Activated naive CD8-positive, alpha-beta T cell (primary cell): ENCODE measurements at regions not wholly inside any gene's neighbourhood (a gene's known extent, or its start where the extent isn't known, plus 50 kb on each side); places are given as distances from the start of the nearest gene placed in this dataset.

Experiments
- H3K27ac Mint-ChIP-seq: one replicate; pipeline ENCODE4 v1.8.0; 2021; ENCODE audit warnings: mixed read lengths
- H3K27me3 Mint-ChIP-seq: one replicate; pipeline ENCODE4 v1.8.0; 2021; ENCODE audit warnings: mixed read lengths
- H3K36me3 Mint-ChIP-seq: one replicate; pipeline ENCODE4 v1.8.0; 2021; ENCODE audit warnings: mixed read lengths
- H3K4me1 Mint-ChIP-seq: one replicate; pipeline ENCODE4 v1.8.0; 2021; ENCODE audit warnings: low read depth, mixed read lengths
- H3K4me3 Mint-ChIP-seq: one replicate; pipeline ENCODE4 v1.8.0; 2021; ENCODE audit warnings: mild to moderate bottlenecking, mixed read lengths
- H3K9me3 Mint-ChIP-seq: one replicate; pipeline ENCODE4 v1.8.0; 2021; ENCODE audit warnings: low read depth, mixed read lengths

GRCh38 chr2:107025869-107026380 is 140.0 kb upstream of the ST6GAL2 start:
- H3K27me3 Mint-ChIP-seq: no peaks in the 10 kb centered on the region
- no peaks in the 10 kb centered on the region for H3K36me3 Mint-ChIP-seq
- no peak overlapping the region for H3K4me3 Mint-ChIP-seq
- H3K27ac Mint-ChIP-seq: no peak overlapping the region
- no peaks in the 10 kb centered on the region for H3K9me3 Mint-ChIP-seq
- H3K4me1 Mint-ChIP-seq: no peaks in the 10 kb centered on the region

GRCh38 chr2:107027205-107027604 is 141.2 kb upstream of the ST6GAL2 start:
- no peaks in the 10 kb centered on the region for H3K4me1 Mint-ChIP-seq
- no peaks in the 10 kb centered on the region for H3K9me3 Mint-ChIP-seq
- no peak overlapping the region for H3K27ac Mint-ChIP-seq
- H3K36me3 Mint-ChIP-seq: no peaks in the 10 kb centered on the region
- no peak overlapping the region for H3K4me3 Mint-ChIP-seq
- no peaks in the 10 kb centered on the region for H3K27me3 Mint-ChIP-seq

GRCh38 chr2:107027810-107028209 is 141.8 kb upstream of the ST6GAL2 start:
- H3K36me3 Mint-ChIP-seq: no peaks in the 10 kb centered on the region
- no peaks in the 10 kb centered on the region for H3K9me3 Mint-ChIP-seq
- H3K27me3 Mint-ChIP-seq: no peaks in the 10 kb centered on the region
- H3K4me1 Mint-ChIP-seq: no peaks in the 10 kb centered on the region
- no peak overlapping the region for H3K4me3 Mint-ChIP-seq
- no peak overlapping the region for H3K27ac Mint-ChIP-seq

- H3K4me1 Mint-ChIP-seq: no peaks in the 10 kb centered on the region
- no peaks in the 10 kb centered on the region for H3K36me3 Mint-ChIP-seq
- no peaks in the 10 kb centered on the region for H3K9me3 Mint-ChIP-seq
- no peaks in the 10 kb centered on the region for H3K27me3 Mint-ChIP-seq
- H3K27ac Mint-ChIP-seq: no peak overlapping the region
- H3K4me3 Mint-ChIP-seq: no peak overlapping the region
These were observed 142.7 kb upstream of the ST6GAL2 start for GRCh38 chr2:107028661-107029060.

GRCh38 chr2:107036293-107036692 is 150.3 kb upstream of the ST6GAL2 start:
- Mint-ChIP-seq H3K4me3 (no peak overlapping the region), H3K27me3 (no peaks in the 10 kb centered on the region), H3K4me1 (no peaks in the 10 kb centered on the region), H3K9me3 (peaks cover 5% of the 10 kb centered on the region), H3K36me3 (no peaks in the 10 kb centered on the region), H3K27ac (no peak overlapping the region)

GRCh38 chr2:107062173-107062572 is 176.2 kb upstream of the ST6GAL2 start:
- Mint-ChIP-seq H3K4me1 (no peaks in the 10 kb centered on the region), H3K27ac (no peak overlapping the region), H3K27me3 (no peaks in the 10 kb centered on the region), H3K9me3 (no peaks in the 10 kb centered on the region), H3K4me3 (no peak overlapping the region), H3K36me3 (no peaks in the 10 kb centered on the region)

- H3K36me3 Mint-ChIP-seq: no peaks in the 10 kb centered on the region
- no peaks in the 10 kb centered on the region for H3K4me1 Mint-ChIP-seq
- no peaks in the 10 kb centered on the region for H3K9me3 Mint-ChIP-seq
- no peak overlapping the region for H3K27ac Mint-ChIP-seq
- H3K4me3 Mint-ChIP-seq: no peak overlapping the region
- no peaks in the 10 kb centered on the region for H3K27me3 Mint-ChIP-seq
These were observed 176.7 kb upstream of the ST6GAL2 start for GRCh38 chr2:107062599-107063220.

- H3K36me3 Mint-ChIP-seq: no peaks in the 10 kb centered on the region
- H3K9me3 Mint-ChIP-seq: no peaks in the 10 kb centered on the region
- H3K4me1 Mint-ChIP-seq: no peaks in the 10 kb centered on the region
- no peak overlapping the region for H3K27ac Mint-ChIP-seq
- H3K4me3 Mint-ChIP-seq: no peak overlapping the region
- no peaks in the 10 kb centered on the region for H3K27me3 Mint-ChIP-seq
These were observed 177.3 kb upstream of the ST6GAL2 start for GRCh38 chr2:107063228-107063627.

- no peaks in the 10 kb centered on the region for H3K36me3 Mint-ChIP-seq
- no peaks in the 10 kb centered on the region for H3K9me3 Mint-ChIP-seq
- H3K27me3 Mint-ChIP-seq: no peaks in the 10 kb centered on the region
- H3K4me3 Mint-ChIP-seq: no peak overlapping the region
- no peaks in the 10 kb centered on the region for H3K4me1 Mint-ChIP-seq
- no peak overlapping the region for H3K27ac Mint-ChIP-seq
These were observed 178.8 kb upstream of the ST6GAL2 start for GRCh38 chr2:107064750-107065149.

- Mint-ChIP-seq H3K4me3 (no peak overlapping the region), H3K4me1 (no peaks in the 10 kb centered on the region), H3K36me3 (no peaks in the 10 kb centered on the region), H3K27me3 (no peaks in the 10 kb centered on the region), H3K9me3 (no peaks in the 10 kb centered on the region), H3K27ac (no peak overlapping the region)
These were observed 182.3 kb upstream of the ST6GAL2 start for GRCh38 chr2:107068069-107068916.

- Mint-ChIP-seq H3K4me3 (no peak overlapping the region), H3K27me3 (no peaks in the 10 kb centered on the region), H3K9me3 (no peaks in the 10 kb centered on the region), H3K36me3 (no peaks in the 10 kb centered on the region), H3K4me1 (no peaks in the 10 kb centered on the region), H3K27ac (no peak overlapping the region)
These were observed 183.9 kb upstream of the ST6GAL2 start for GRCh38 chr2:107069890-107070289.

- Mint-ChIP-seq H3K27me3 (no peaks in the 10 kb centered on the region), H3K27ac (no peak overlapping the region), H3K9me3 (no peaks in the 10 kb centered on the region), H3K4me3 (no peak overlapping the region), H3K36me3 (no peaks in the 10 kb centered on the region), H3K4me1 (no peaks in the 10 kb centered on the region)
These were observed 186.4 kb upstream of the ST6GAL2 start for GRCh38 chr2:107072150-107072940.

- Mint-ChIP-seq H3K36me3 (no peaks in the 10 kb centered on the region), H3K27me3 (peaks cover 5% of the 10 kb centered on the region), H3K9me3 (no peaks in the 10 kb centered on the region), H3K27ac (no peak overlapping the region), H3K4me3 (no peak overlapping the region), H3K4me1 (no peaks in the 10 kb centered on the region)
These were observed 192.6 kb upstream of the ST6GAL2 start for GRCh38 chr2:107078584-107078983.

GRCh38 chr2:107086497-107086896 is 200.5 kb upstream of the ST6GAL2 start:
- Mint-ChIP-seq H3K4me1 (no peaks in the 10 kb centered on the region), H3K36me3 (no peaks in the 10 kb centered on the region), H3K9me3 (no peaks in the 10 kb centered on the region), H3K27me3 (no peaks in the 10 kb centered on the region), H3K4me3 (no peak overlapping the region), H3K27ac (no peak overlapping the region)

GRCh38 chr2:107088156-107088555 is 202.2 kb upstream of the ST6GAL2 start:
- Mint-ChIP-seq H3K4me1 (no peaks in the 10 kb centered on the region), H3K4me3 (no peak overlapping the region), H3K9me3 (no peaks in the 10 kb centered on the region), H3K27me3 (no peaks in the 10 kb centered on the region), H3K27ac (no peak overlapping the region), H3K36me3 (no peaks in the 10 kb centered on the region)
